GM13977 (cell line): ENCODE measurements at regions not wholly inside any gene's neighbourhood (a gene's known extent, or its start where the extent isn't known, plus 50 kb on each side); places are given as distances from the start of the nearest gene placed in this dataset.

Experiments used
- DNase-seq: peaks from one replicate; pipeline ENCODE4 v3.0.0; 2012; ENCODE audit warnings: low spot score
- CTCF ChIP-seq: IDR thresholded peaks from 2 replicates; pipeline ENCODE4 v1.5.1; 2012; ENCODE audit warnings: mild to moderate bottlenecking, control low read depth; ENCODE audit not compliant: insufficient read depth; ENCODE audit errors: extremely low read depth, missing control alignments
- in situ Hi-C: fragments of 300-500 bp; cut with MboI; formaldehyde crosslinking; loops from one replicate; pipeline ENCODE4 v1.12.0; 2022; ENCODE audit warnings: low sequenced_read_pairs, low pct_unique_long_range_greater_than_20kb, mixed read lengths, inconsistent platforms; ENCODE audit not compliant: unreplicated experiment

GRCh38 chr1:11338284-11338924 is 65.4 kb downstream of the UBIAD1 start:
- no peak for DNase-seq
- in situ Hi-C loops = loop anchor here (25.0 kb wide), 1 partner anchor 299 kb away; no protein-coding TSS in a partner anchor
- TF ChIP-seq CTCF = no peak

- TF ChIP-seq CTCF = no peak
- in situ Hi-C loops = loop anchor here (25.0 kb wide), 1 partner anchor 298 kb away; no protein-coding TSS in a partner anchor
- DNase-seq = no peak
Measured at GRCh38 chr1:11339346-11340232, 66.6 kb downstream of the UBIAD1 start.

- no peak for DNase-seq
- no peak for TF ChIP-seq CTCF
- in situ Hi-C loops = loop anchor here (25.0 kb wide), 1 partner anchor 297 kb away; no protein-coding TSS in a partner anchor
Measured at GRCh38 chr1:11340233-11340632, 67.2 kb downstream of the UBIAD1 start.

- DNase-seq = no peak
- in situ Hi-C loops = loop anchor here (25.0 kb wide), 1 partner anchor 295 kb away; no protein-coding TSS in a partner anchor
- TF ChIP-seq CTCF = no peak
Measured at GRCh38 chr1:11341901-11342552, 69.0 kb downstream of the UBIAD1 start.

- no peak for TF ChIP-seq CTCF
- no peak for DNase-seq
- in situ Hi-C loops = loop anchor here (25.0 kb wide), 1 partner anchor 295 kb away; no protein-coding TSS in a partner anchor
Measured at GRCh38 chr1:11342621-11343032, 69.6 kb downstream of the UBIAD1 start.
